ENCODE measurements at regions not wholly inside any gene's neighbourhood (a gene's known extent, or its start where the extent isn't known, plus 50 kb on each side); places are given as distances from the start of the nearest gene placed in this dataset.

DNA sequence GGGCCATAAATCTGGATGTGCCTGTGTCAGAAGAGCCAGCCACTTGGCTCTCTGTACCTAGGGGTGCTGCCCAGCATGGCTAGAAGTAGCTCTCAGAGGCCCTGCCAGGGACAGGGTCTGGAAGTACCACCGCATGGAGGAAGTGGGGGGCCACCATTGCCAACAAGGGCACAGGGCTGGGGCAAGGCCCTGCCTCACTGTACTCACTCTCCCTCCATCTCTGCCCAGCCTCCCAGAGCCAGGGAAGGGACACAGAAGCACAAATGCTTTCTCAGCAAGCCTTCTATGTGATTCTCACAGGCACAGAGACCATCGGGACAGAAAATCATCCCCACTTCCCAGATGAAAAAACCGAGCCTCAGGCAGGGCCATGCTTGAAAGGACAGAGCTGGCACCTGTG lies 138.1 kb downstream of the C5orf15 start:
- Histone ChIP-seq H3K27me3 (no peaks in the 10 kb centered on the region), H3K36me3 (ENCODE audit: low read depth, missing control alignments) (no peaks in the 10 kb centered on the region), H3K4me1 (no peaks in the 10 kb centered on the region), H3K4me3 (no peak overlapping the region), H3K9me3 (no peaks in the 10 kb centered on the region), H3K27ac (no peak overlapping the region)
- no peak for DNase-seq
- intact Hi-C loops (cut with DNase I; ENCODE audit: low total_unique reads) = no loop called here
- 95 to 100% methylated on average over 2 to 3 of the region's 3 CpGs for WGBS, 2 donors
- TF ChIP-seq, protein P1, sequence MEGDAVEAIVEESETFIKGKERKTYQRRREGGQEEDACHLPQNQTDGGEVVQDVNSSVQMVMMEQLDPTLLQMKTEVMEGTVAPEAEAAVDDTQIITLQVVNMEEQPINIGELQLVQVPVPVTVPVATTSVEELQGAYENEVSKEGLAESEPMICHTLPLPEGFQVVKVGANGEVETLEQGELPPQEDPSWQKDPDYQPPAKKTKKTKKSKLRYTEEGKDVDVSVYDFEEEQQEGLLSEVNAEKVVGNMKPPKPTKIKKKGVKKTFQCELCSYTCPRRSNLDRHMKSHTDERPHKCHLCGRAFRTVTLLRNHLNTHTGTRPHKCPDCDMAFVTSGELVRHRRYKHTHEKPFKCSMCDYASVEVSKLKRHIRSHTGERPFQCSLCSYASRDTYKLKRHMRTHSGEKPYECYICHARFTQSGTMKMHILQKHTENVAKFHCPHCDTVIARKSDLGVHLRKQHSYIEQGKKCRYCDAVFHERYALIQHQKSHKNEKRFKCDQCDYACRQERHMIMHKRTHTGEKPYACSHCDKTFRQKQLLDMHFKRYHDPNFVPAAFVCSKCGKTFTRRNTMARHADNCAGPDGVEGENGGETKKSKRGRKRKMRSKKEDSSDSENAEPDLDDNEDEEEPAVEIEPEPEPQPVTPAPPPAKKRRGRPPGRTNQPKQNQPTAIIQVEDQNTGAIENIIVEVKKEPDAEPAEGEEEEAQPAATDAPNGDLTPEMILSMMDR (IDR thresholded peaks at IDR 0.05) = no peak
- no peak for TF ChIP-seq POLR2A (IDR thresholded peaks at IDR 0.05)

DNA sequence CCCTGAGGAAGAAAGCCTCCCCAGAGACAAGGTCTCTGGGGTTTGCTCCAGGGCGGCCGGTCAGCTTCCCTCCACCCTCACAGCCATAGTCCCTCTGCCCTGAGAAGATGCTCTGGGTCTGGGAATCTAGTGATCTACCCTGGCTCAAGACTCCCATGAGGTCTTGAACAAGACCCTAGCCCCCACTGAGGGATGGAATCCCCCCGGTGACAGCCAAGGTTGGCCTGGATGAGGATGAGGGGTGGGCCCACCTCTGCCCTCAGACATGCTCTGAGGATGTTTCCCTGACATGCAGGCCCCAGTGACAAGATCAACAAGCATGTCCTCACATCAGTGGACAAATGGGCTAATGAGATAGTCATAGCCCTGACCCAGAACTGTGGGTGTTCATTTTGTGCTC lies 138.6 kb downstream of the C5orf15 start:
- intact Hi-C loops (cut with DNase I; ENCODE audit: low total_unique reads) = no loop called here
- Histone ChIP-seq H3K4me3 (no peak overlapping the region), H3K27ac (no peak overlapping the region), H3K9me3 (no peaks in the 10 kb centered on the region), H3K4me1 (no peaks in the 10 kb centered on the region), H3K27me3 (no peaks in the 10 kb centered on the region), H3K36me3 (ENCODE audit: low read depth, missing control alignments) (no peaks in the 10 kb centered on the region)
- 83 to 87% methylated on average over 1 to 3 of the region's 3 CpGs for WGBS, 2 donors
- DNase-seq = no peak
- TF ChIP-seq, protein P1 (IDR thresholded peaks at IDR 0.05) = no peak
- no peak for TF ChIP-seq POLR2A (IDR thresholded peaks at IDR 0.05)

DNA sequence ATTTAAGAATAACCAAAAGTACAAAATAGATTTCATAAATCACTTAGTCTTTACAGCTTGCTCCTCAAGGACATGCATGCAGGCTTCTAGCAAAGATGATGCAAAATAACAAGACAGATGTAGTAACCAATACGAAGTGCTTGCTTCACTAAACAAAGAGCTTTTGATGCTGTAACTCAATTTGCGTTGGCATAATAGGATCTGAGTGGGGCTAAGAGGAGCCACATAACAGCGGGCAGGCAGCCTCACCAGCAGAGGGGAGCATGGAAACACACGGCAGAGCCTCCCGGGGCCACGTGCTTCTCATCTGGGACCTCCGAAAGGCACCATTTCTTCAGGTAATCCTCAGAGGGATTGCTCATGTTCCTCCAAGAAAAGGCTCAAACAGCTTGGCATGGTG lies 139.7 kb downstream of the C5orf15 start:
- H3K27me3 ChIP-seq = no peaks in the 10 kb centered on the region
- H3K4me3 ChIP-seq = no peak overlapping the region
- no peaks in the 10 kb centered on the region for H3K36me3 ChIP-seq (ENCODE audit: low read depth, missing control alignments)
- H3K4me1 ChIP-seq = no peaks in the 10 kb centered on the region
- no peak overlapping the region for H3K27ac ChIP-seq
- TF ChIP-seq, protein P1 (IDR thresholded peaks at IDR 0.05) = no peak
- TF ChIP-seq POLR2A (IDR thresholded peaks at IDR 0.05) = no peak
- WGBS, 2 donors = 52 to 64% methylated on average over 7 of the region's 7 CpGs
- DNase-seq = peak; percentile 46
- no peaks in the 10 kb centered on the region for H3K9me3 ChIP-seq
- intact Hi-C loops (cut with DNase I; ENCODE audit: low total_unique reads) = no loop called here

DNA sequence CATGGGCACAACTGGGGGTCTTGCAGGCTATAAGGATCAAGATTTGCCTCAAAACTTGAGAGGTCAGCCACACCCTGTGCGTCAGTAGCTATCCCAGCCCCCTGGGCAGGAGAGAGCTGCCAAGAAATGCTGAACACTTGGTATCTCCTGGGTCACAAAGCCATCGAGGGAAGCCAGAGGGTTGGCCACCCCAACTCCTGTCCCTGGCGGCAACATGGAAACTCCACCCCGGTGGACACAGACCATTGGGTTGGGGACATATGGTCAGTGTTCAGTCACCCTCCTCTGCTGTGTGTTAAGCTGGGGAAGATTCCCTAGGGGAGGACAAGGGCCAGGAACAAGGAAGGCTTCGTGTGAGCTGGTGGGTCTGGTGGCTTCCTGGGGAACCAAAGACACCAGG lies 140.6 kb downstream of the C5orf15 start:
- no peak overlapping the region for H3K27ac ChIP-seq
- intact Hi-C loops (cut with DNase I; ENCODE audit: low total_unique reads) = no loop called here
- DNase-seq = no peak
- TF ChIP-seq, protein P1 (IDR thresholded peaks at IDR 0.05) = no peak
- no peak for TF ChIP-seq POLR2A (IDR thresholded peaks at IDR 0.05)
- no peaks in the 10 kb centered on the region for H3K27me3 ChIP-seq
- H3K4me3 ChIP-seq = no peak overlapping the region
- WGBS, 2 donors = 80 to 90% methylated on average over 3 to 5 of the region's 5 CpGs
- H3K9me3 ChIP-seq = no peaks in the 10 kb centered on the region
- no peaks in the 10 kb centered on the region for H3K36me3 ChIP-seq (ENCODE audit: low read depth, missing control alignments)
- H3K4me1 ChIP-seq = no peaks in the 10 kb centered on the region

DNA sequence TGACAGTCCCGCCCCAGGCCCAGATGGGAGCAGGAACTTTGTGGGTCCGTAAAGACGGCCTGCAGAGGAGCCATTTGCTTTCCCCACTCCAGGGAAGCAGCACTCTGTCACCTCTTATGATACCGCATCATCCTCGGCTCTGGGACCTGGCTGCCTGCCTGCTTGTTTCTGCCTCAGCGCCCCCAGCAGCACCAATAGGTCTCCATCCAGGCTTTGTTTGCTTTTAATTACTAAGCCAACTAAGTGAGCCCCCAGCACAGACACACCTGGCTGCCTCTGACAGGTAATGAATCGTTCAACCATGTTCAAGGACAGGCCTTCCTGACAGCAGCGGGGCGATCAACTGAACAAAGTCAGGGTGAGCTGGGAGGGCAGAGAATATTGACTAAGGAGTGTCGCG lies 141.4 kb downstream of the C5orf15 start:
- DNase-seq = no peak
- no peaks in the 10 kb centered on the region for H3K4me1 ChIP-seq
- no peak for TF ChIP-seq POLR2A (IDR thresholded peaks at IDR 0.05)
- TF ChIP-seq, protein P1 (IDR thresholded peaks at IDR 0.05) = no peak
- no peak overlapping the region for H3K4me3 ChIP-seq
- 62 to 69% methylated on average over 6 to 11 of the region's 11 CpGs for WGBS, 2 donors
- no peaks in the 10 kb centered on the region for H3K27me3 ChIP-seq
- H3K27ac ChIP-seq = no peak overlapping the region
- no peaks in the 10 kb centered on the region for H3K36me3 ChIP-seq (ENCODE audit: low read depth, missing control alignments)
- no peaks in the 10 kb centered on the region for H3K9me3 ChIP-seq
- intact Hi-C loops (cut with DNase I; ENCODE audit: low total_unique reads) = no loop called here

Measured in testis (tissue), 2 donors.